ENCODE measurements at regions not wholly inside any gene's neighbourhood (a gene's known extent, or its start where the extent isn't known, plus 50 kb on each side); places are given as distances from the start of the nearest gene placed in this dataset.

DNA sequence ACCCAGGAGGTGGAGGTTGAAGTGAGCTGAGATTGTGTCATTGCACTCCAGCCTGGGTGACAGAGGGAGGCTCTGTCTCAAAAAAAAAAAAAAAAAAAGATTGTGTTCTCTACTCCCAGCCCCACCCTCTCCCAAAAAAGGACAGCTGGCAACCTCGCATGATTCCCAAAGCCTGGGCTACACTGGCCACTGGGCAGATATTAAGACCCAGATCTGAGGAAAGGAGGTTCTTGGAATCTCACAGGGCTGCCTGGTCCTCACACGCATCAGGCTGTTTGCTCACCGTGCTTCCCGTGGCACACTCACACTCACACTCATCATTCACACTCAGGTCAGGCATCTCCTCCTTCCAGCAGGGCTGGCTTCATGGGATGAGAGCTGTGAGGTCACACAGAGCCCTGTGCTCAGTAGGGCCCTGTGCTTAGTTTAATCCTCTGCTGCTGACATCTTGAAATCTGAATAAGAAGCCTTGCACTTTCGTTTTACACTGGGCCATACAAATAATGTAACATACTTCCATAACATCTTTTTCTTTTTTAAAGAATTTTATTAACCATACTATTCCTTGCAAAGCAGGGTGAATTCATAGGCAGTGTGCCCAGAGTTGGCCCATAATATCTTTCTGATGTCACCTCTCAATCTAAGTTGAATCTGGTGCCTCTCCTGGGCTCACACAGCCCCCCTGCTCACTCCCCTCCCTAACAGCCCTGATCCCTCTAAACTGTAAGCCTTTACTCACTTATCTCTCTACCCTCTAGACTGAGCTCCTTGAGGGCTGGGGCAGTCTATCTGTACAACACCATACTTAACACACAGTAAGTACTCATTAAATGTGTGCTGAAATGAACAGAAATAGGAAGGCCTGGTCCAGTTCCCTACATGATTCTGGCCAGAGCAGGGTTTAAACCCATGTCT is 50.2 kb upstream of the C15orf39 start:
- Histone ChIP-seq H3K9me3 (peaks cover 0 to 17% (median 5%) of the 10 kb centered on the region in 4 donors), H3K27ac (no peak overlapping the region), H3K4me1 (peaks cover 0 to 17% (median 0%) of the 10 kb centered on the region in 4 donors), H3K27me3 (no peaks in the 10 kb centered on the region), H3K4me3 (no peak overlapping the region), H3K36me3 (no peaks in the 10 kb centered on the region)
- WGBS, 5 donors: 63 to 72% (median 65%) methylated on average over 5 of the region's 5 CpGs
- no peak for TF ChIP-seq POLR2A (IDR thresholded peaks at IDR 0.05)
- no peak for TF ChIP-seq POLR2AphosphoS5 (IDR thresholded peaks at IDR 0.05)
- no peak for TF ChIP-seq EP300 (IDR thresholded peaks at IDR 0.05)
- TF ChIP-seq, protein P1, sequence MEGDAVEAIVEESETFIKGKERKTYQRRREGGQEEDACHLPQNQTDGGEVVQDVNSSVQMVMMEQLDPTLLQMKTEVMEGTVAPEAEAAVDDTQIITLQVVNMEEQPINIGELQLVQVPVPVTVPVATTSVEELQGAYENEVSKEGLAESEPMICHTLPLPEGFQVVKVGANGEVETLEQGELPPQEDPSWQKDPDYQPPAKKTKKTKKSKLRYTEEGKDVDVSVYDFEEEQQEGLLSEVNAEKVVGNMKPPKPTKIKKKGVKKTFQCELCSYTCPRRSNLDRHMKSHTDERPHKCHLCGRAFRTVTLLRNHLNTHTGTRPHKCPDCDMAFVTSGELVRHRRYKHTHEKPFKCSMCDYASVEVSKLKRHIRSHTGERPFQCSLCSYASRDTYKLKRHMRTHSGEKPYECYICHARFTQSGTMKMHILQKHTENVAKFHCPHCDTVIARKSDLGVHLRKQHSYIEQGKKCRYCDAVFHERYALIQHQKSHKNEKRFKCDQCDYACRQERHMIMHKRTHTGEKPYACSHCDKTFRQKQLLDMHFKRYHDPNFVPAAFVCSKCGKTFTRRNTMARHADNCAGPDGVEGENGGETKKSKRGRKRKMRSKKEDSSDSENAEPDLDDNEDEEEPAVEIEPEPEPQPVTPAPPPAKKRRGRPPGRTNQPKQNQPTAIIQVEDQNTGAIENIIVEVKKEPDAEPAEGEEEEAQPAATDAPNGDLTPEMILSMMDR (IDR thresholded peaks at IDR 0.05): no peak
- intact Hi-C loops (cut with DNase I; ENCODE audit: low total_unique reads): no loop called here
- no peak for DNase-seq

Small RNA genes lying in the stretch of these regions (small RNA-seq; reads per million reads assigned to genes)
- gene RF00017 (0 reads per million in 4 donors), gene RF00601 (0 reads per million in 4 donors)
